WTC11 (cell line): ENCODE measurements at regions not wholly inside any gene's neighbourhood (a gene's known extent, or its start where the extent isn't known, plus 50 kb on each side); places are given as distances from the start of the nearest gene placed in this dataset.
"Not testable (repeated sequence)": the region's sequence is repeated elsewhere in the genome, so short reads cannot be mapped to it uniquely, and the experiment has no call there.

Experiments
- ATAC-seq: fragments of 200-7000 bp; cut with Tn5 transposase; 2 replicates; pipeline ENCODE4 v1.10.0; 2021; ENCODE audit warnings: mild to moderate bottlenecking, moderate library complexity
- CTCF ChIA-PET: fragments of 300-600 bp; sonication (Branson Sonifier 250); formaldehyde crosslinking; loops from one replicate; lab custom pipeline; 2021; ENCODE audit warnings: antibody characterized with exemption; lab: Charles Lee
- POLR2A ChIA-PET: fragments of 350-600 bp; sonication (Branson Sonifier 250); formaldehyde crosslinking; loops from one replicate; lab custom pipeline; 2021; ENCODE audit warnings: antibody characterized with exemption; lab: Charles Lee
- DNase-seq: peaks from one replicate; pipeline ENCODE4 v3.0.0; 2021; ENCODE audit warnings: low spot score
- H3K27ac Mint-ChIP-seq: 2 replicates; pipeline ENCODE4 v1.8.0; 2021; ENCODE audit warnings: mixed read lengths
- H3K27me3 Mint-ChIP-seq: 2 replicates; pipeline ENCODE4 v1.8.0; 2021; ENCODE audit warnings: low read depth, mild to moderate bottlenecking, moderate library complexity, mixed read lengths
- H3K36me3 Mint-ChIP-seq: 2 replicates; pipeline ENCODE4 v1.8.0; 2021; ENCODE audit warnings: mixed read lengths
- H3K4me1 Mint-ChIP-seq: 2 replicates; pipeline ENCODE4 v1.8.0; 2022; ENCODE audit warnings: mixed read lengths
- H3K4me3 Mint-ChIP-seq: 2 replicates; pipeline ENCODE4 v1.8.0; 2021; ENCODE audit warnings: mild to moderate bottlenecking, moderate library complexity, mixed read lengths
- H3K9me3 Mint-ChIP-seq: 2 replicates; pipeline ENCODE4 v1.8.0; 2021; ENCODE audit warnings: mixed read lengths
- ELF4 ChIP-seq: sonication (generic); formaldehyde crosslinking; IDR thresholded peaks from 2 replicates; pipeline ENCODE4 v1.8.1; 2022; ENCODE audit warnings: low read depth, mild to moderate bottlenecking, moderate library complexity, missing genetic modification reagents
- FOXJ3 ChIP-seq: sonication (generic); formaldehyde crosslinking; IDR thresholded peaks from 2 replicates; pipeline ENCODE4 v1.9.0; 2021; ENCODE audit warnings: missing genetic modification reagents, mild to moderate bottlenecking, borderline replicate concordance
- IRF2 ChIP-seq: sonication (generic); formaldehyde crosslinking; IDR thresholded peaks from 2 replicates; pipeline ENCODE4 v1.8.0; 2022; ENCODE audit warnings: low read depth, missing genetic modification reagents, borderline replicate concordance
- MXD4 ChIP-seq: fragments of 250-450 bp; sonication (Bioruptor Pico); IDR thresholded peaks from 2 replicates; pipeline ENCODE4 v1.8.0; 2021; ENCODE audit warnings: mild to moderate bottlenecking, moderate library complexity, borderline replicate concordance
- NFATC4 ChIP-seq: fragments of 250-450 bp; sonication (Bioruptor Pico); IDR thresholded peaks from 2 replicates; pipeline ENCODE4 v1.9.0; 2021; ENCODE audit warnings: mild to moderate bottlenecking
- NR3C1 ChIP-seq: sonication (generic); formaldehyde crosslinking; conservative IDR thresholded peaks from 2 replicates; pipeline ENCODE4 v1.8.1; 2023; ENCODE audit warnings: low read depth, mild to moderate bottlenecking, missing genetic modification reagents
- TEAD4 ChIP-seq: sonication (generic); formaldehyde crosslinking; IDR thresholded peaks from 2 replicates; pipeline ENCODE4 v1.8.0; 2022; ENCODE audit warnings: mild to moderate bottlenecking, missing genetic modification reagents
- ZNF671 ChIP-seq: fragments of 250-450 bp; sonication (Bioruptor Pico); IDR thresholded peaks from 2 replicates; pipeline ENCODE4 v1.8.0; 2021; ENCODE audit warnings: mild to moderate bottlenecking
- TF ChIP-seq, protein P1 (sequence below): sonication (generic); formaldehyde crosslinking; IDR thresholded peaks from 2 replicates; pipeline ENCODE4 v1.8.0; 2023; ENCODE audit warnings: missing genetic modification reagents
- TF ChIP-seq, protein P2 (sequence below): sonication (generic); formaldehyde crosslinking; IDR thresholded peaks from 2 replicates; pipeline ENCODE4 v1.8.0; 2022; ENCODE audit warnings: mild to moderate bottlenecking, missing genetic modification reagents
- TF ChIP-seq, protein P3 (sequence below): sonication (generic); formaldehyde crosslinking; IDR thresholded peaks from 2 replicates; pipeline ENCODE4 v1.8.1; 2023; ENCODE audit warnings: mild to moderate bottlenecking, missing genetic modification reagents, moderate library complexity
- TF ChIP-seq, protein P4 (sequence below): fragments of 250-450 bp; sonication (Bioruptor Pico); IDR thresholded peaks from 2 replicates; pipeline ENCODE4 v1.8.0; 2021; ENCODE audit warnings: mild to moderate bottlenecking
- TF ChIP-seq, protein P5 (sequence below): sonication (generic); formaldehyde crosslinking; conservative IDR thresholded peaks from 2 replicates; pipeline ENCODE4 v1.8.1; 2022; ENCODE audit warnings: mild to moderate bottlenecking, missing genetic modification reagents
- TF ChIP-seq, protein P6 (sequence below): fragments of 250-450 bp; sonication (Bioruptor Pico); IDR thresholded peaks from 2 replicates; pipeline ENCODE4 v1.9.0; 2021; ENCODE audit warnings: moderate library complexity, mild to moderate bottlenecking, inconsistent platforms, borderline replicate concordance
- TF ChIP-seq, protein P7 (sequence below): sonication (generic); formaldehyde crosslinking; IDR thresholded peaks from 2 replicates; pipeline ENCODE4 v1.8.1; 2023; ENCODE audit warnings: mild to moderate bottlenecking, missing genetic modification reagents, moderate library complexity
- TF ChIP-seq, protein P8 (sequence below): sonication (generic); formaldehyde crosslinking; IDR thresholded peaks from 2 replicates; pipeline ENCODE4 v1.8.0; 2022; ENCODE audit warnings: mild to moderate bottlenecking, missing genetic modification reagents

DNA sequence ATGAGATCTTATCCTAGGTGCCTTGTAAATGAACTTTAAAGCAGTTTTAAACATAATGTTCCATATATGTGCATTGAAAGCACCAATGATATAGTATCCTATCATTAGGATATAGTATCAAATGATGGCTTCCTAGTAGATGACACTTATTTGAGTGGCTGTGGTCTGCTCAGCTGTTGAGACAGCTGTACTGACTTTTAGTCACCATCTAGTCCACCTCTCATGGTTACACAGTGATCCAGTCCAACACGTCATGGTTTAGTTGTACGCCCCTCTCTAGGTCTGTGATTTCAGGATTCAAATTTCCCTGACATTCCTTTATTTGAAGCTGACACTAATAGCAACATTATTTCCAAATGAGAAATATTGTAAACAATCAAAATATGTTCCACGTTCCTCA lies 127.3 kb upstream of the TUT7 start:
- Mint-ChIP-seq H3K9me3 (peaks cover 25% of the 10 kb centered on the region), H3K4me1 (no peaks in the 10 kb centered on the region), H3K27me3 (peaks cover 7% of the 10 kb centered on the region; the same call in 1 of the 2 replicates), H3K27ac (no peak overlapping the region), H3K4me3 (no peak overlapping the region), H3K36me3 (peaks cover 14% of the 10 kb centered on the region)
- no peak for TF ChIP-seq TEAD4
- TF ChIP-seq, protein P1, sequence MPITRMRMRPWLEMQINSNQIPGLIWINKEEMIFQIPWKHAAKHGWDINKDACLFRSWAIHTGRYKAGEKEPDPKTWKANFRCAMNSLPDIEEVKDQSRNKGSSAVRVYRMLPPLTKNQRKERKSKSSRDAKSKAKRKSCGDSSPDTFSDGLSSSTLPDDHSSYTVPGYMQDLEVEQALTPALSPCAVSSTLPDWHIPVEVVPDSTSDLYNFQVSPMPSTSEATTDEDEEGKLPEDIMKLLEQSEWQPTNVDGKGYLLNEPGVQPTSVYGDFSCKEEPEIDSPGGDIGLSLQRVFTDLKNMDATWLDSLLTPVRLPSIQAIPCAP (CRISPR knock-in tag), result no peak
- no peak for TF ChIP-seq ELF4 (CRISPR knock-in tag)
- no peak for TF ChIP-seq IRF2 (CRISPR knock-in tag)
- TF ChIP-seq NR3C1 (CRISPR knock-in tag), result no peak
- TF ChIP-seq, protein P2, sequence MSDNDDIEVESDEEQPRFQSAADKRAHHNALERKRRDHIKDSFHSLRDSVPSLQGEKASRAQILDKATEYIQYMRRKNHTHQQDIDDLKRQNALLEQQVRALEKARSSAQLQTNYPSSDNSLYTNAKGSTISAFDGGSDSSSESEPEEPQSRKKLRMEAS (CRISPR knock-in tag), result no peak
- TF ChIP-seq, protein P3, sequence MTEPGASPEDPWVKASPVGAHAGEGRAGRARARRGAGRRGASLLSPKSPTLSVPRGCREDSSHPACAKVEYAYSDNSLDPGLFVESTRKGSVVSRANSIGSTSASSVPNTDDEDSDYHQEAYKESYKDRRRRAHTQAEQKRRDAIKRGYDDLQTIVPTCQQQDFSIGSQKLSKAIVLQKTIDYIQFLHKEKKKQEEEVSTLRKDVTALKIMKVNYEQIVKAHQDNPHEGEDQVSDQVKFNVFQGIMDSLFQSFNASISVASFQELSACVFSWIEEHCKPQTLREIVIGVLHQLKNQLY (CRISPR knock-in tag), result no peak
- TF ChIP-seq, protein P4, sequence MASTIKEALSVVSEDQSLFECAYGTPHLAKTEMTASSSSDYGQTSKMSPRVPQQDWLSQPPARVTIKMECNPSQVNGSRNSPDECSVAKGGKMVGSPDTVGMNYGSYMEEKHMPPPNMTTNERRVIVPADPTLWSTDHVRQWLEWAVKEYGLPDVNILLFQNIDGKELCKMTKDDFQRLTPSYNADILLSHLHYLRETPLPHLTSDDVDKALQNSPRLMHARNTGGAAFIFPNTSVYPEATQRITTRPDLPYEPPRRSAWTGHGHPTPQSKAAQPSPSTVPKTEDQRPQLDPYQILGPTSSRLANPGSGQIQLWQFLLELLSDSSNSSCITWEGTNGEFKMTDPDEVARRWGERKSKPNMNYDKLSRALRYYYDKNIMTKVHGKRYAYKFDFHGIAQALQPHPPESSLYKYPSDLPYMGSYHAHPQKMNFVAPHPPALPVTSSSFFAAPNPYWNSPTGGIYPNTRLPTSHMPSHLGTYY (CRISPR knock-in tag), result no peak
- TF ChIP-seq NFATC4, result no peak
- TF ChIP-seq, protein P5, sequence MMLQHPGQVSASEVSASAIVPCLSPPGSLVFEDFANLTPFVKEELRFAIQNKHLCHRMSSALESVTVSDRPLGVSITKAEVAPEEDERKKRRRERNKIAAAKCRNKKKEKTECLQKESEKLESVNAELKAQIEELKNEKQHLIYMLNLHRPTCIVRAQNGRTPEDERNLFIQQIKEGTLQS (CRISPR knock-in tag), result no peak
- no peak for TF ChIP-seq MXD4
- TF ChIP-seq, protein P6, sequence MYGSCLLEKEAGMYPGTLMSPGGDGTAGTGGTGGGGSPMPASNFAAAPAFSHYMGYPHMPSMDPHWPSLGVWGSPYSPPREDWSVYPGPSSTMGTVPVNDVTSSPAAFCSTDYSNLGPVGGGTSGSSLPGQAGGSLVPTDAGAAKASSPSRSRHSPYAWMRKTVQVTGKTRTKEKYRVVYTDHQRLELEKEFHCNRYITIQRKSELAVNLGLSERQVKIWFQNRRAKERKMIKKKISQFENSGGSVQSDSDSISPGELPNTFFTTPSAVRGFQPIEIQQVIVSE (CRISPR knock-in tag), result no peak
- TF ChIP-seq, protein P7, sequence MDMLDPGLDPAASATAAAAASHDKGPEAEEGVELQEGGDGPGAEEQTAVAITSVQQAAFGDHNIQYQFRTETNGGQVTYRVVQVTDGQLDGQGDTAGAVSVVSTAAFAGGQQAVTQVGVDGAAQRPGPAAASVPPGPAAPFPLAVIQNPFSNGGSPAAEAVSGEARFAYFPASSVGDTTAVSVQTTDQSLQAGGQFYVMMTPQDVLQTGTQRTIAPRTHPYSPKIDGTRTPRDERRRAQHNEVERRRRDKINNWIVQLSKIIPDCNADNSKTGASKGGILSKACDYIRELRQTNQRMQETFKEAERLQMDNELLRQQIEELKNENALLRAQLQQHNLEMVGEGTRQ (CRISPR knock-in tag), result no peak
- TF ChIP-seq, protein P8, sequence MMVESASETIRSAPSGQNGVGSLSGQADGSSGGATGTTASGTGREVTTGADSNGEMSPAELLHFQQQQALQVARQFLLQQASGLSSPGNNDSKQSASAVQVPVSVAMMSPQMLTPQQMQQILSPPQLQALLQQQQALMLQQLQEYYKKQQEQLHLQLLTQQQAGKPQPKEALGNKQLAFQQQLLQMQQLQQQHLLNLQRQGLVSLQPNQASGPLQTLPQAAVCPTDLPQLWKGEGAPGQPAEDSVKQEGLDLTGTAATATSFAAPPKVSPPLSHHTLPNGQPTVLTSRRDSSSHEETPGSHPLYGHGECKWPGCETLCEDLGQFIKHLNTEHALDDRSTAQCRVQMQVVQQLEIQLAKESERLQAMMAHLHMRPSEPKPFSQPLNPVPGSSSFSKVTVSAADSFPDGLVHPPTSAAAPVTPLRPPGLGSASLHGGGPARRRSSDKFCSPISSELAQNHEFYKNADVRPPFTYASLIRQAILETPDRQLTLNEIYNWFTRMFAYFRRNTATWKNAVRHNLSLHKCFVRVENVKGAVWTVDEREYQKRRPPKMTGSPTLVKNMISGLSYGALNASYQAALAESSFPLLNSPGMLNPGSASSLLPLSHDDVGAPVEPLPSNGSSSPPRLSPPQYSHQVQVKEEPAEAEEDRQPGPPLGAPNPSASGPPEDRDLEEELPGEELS (CRISPR knock-in tag), result no peak
- TF ChIP-seq FOXJ3, result no peak
- TF ChIP-seq ZNF671 (CRISPR knock-in tag), result no peak
- POLR2A ChIA-PET, result no interaction called here
- DNase-seq (no peak), ATAC-seq (no peak)
- CTCF ChIA-PET, result interaction anchor here (1.4 kb wide), 1 partner anchor 47 kb away, joined by 3 read pairs; no protein-coding TSS in a partner anchor

DNA sequence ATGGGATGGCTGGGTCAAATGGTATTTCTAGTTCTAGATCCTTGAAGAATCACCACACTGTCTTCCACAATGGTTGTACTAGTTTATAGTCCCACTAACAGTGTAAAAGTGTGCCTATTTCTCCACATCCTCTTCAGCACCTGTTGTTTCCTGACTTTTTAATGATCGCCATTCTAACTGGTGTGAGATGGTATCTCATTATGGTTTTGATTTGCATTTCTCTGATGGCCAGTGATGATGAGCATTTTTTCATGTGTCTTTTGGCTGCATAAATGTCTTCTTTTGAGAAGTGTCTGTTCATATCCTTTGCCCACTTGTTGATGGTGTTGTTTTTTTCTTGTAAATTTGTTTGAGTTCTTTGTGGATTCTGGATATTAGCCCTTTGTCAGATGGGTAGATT lies 121.0 kb upstream of the TUT7 start:
- H3K27ac Mint-ChIP-seq, H3K4me1 Mint-ChIP-seq, H3K4me3 Mint-ChIP-seq, H3K27me3 Mint-ChIP-seq, POLR2A ChIA-PET, H3K36me3 Mint-ChIP-seq, CTCF ChIA-PET, DNase-seq, ATAC-seq: not testable (repeated sequence)
- H3K9me3 Mint-ChIP-seq, result peaks cover 12% of the 10 kb centered on the region
